Esophagus muscularis mucosa (tissue), 4 donors: ENCODE measurements at regions not wholly inside any gene's neighbourhood (a gene's known extent, or its start where the extent isn't known, plus 50 kb on each side); places are given as distances from the start of the nearest gene placed in this dataset.
A peak's percentile ranks its signal among the peaks of the same experiment; 100 is the strongest.

Experiments
- DNase-seq: peaks from one replicate; pipeline ENCODE4 v3.0.0-alpha.2; 2017; ENCODE audit errors: extremely low spot score
- H3K27ac ChIP-seq, 4 donors: fragments of 200-600 bp; sonication (generic); replicated peaks in 1 of 4; 1 replicate in 3 of 4; 2 replicates in 1 of 4; pipeline ENCODE4 v1.5.1; 2016 to 2019; ENCODE audit warnings: mild to moderate bottlenecking in 1 of 4
- H3K27me3 ChIP-seq, 4 donors: fragments of 200-600 bp; sonication (generic); one replicate each; pipeline versions ENCODE4 v1.5.1 to v1.6.0; 2016 to 2019
- H3K36me3 ChIP-seq, 4 donors: fragments of 200-600 bp; sonication (generic); one replicate each; pipeline ENCODE4 v1.5.1; 2016 to 2019
- H3K4me1 ChIP-seq, 4 donors: fragments of 200-600 bp; sonication (generic); one replicate each; pipeline ENCODE4 v1.5.1; 2016 to 2019
- H3K4me3 ChIP-seq, 4 donors: fragments of 200-600 bp; sonication (generic); 1 replicate in 2 of 4; 2 replicates in 2 of 4; pipeline ENCODE4 v1.5.1; 2016 to 2019; ENCODE audit warnings: mild to moderate bottlenecking in 4 of 4, moderate library complexity in 1 of 4
- H3K9me3 ChIP-seq, 4 donors: fragments of 200-600 bp; sonication (generic); 1 replicate in 3 of 4; 2 replicates in 1 of 4; pipeline ENCODE4 v1.5.1; 2016 to 2019
- EP300 ChIP-seq: sonication (generic); formaldehyde crosslinking; IDR thresholded peaks from one replicate; pipeline ENCODE4 v1.6.1; 2017; ENCODE audit warnings: antibody characterized with exemption
- POLR2A ChIP-seq: fragments of 450-650 bp; IDR thresholded peaks from one replicate; pipeline ENCODE4 v1.6.1; 2017; ENCODE audit warnings: antibody characterized with exemption, moderate library complexity, mild to moderate bottlenecking, low read depth
- POLR2AphosphoS5 ChIP-seq, 2 donors: sonication (generic); formaldehyde crosslinking; IDR thresholded peaks; one replicate each; pipeline ENCODE4 v1.6.1; 2017; ENCODE audit warnings: antibody characterized with exemption in 2 of 2
- WGBS: methylation state at CpG from one replicate; pipeline ENCODE4 v1.1.5; 2018; 5-methylcytosine and 5-hydroxymethylcytosine counted together
- intact Hi-C: fragments of 100-400 bp; cut with DNase I; formaldehyde crosslinking; loops from one replicate; pipeline ENCODE4 v1.15.1; 2023
- TF ChIP-seq, protein P1 (sequence below), 3 experiments: fragments of 200-600 bp in 2 of 3; fragments of 450-650 bp in 1 of 3; sonication (generic) in 2 of 3; IDR thresholded peaks; one replicate each; pipeline ENCODE4 v1.5.1; 2017 to 2019; ENCODE audit warnings: antibody characterized with exemption in 3 of 3, mild to moderate bottlenecking in 2 of 3, moderate library complexity in 1 of 3

- H3K4me1 ChIP-seq = peaks cover 0 to 6% (median 2%) of the 10 kb centered on the region in 4 donors
- no peak overlapping the region for H3K4me3 ChIP-seq
- peaks cover 0 to 5% (median 0%) of the 10 kb centered on the region in 4 donors for H3K27me3 ChIP-seq
- H3K27ac ChIP-seq = no peak overlapping the region
- WGBS = 80% methylated on average over 5 of the region's 5 CpGs
- intact Hi-C loops = no loop called here
- no peaks in the 10 kb centered on the region for H3K36me3 ChIP-seq
- no peaks in the 10 kb centered on the region for H3K9me3 ChIP-seq
- peak; percentile 31 for DNase-seq
- TF ChIP-seq POLR2A (no peak), EP300 (no peak), POLR2AphosphoS5 (IDR thresholded peaks at IDR 0.05) (no peak)
- TF ChIP-seq, protein P1, sequence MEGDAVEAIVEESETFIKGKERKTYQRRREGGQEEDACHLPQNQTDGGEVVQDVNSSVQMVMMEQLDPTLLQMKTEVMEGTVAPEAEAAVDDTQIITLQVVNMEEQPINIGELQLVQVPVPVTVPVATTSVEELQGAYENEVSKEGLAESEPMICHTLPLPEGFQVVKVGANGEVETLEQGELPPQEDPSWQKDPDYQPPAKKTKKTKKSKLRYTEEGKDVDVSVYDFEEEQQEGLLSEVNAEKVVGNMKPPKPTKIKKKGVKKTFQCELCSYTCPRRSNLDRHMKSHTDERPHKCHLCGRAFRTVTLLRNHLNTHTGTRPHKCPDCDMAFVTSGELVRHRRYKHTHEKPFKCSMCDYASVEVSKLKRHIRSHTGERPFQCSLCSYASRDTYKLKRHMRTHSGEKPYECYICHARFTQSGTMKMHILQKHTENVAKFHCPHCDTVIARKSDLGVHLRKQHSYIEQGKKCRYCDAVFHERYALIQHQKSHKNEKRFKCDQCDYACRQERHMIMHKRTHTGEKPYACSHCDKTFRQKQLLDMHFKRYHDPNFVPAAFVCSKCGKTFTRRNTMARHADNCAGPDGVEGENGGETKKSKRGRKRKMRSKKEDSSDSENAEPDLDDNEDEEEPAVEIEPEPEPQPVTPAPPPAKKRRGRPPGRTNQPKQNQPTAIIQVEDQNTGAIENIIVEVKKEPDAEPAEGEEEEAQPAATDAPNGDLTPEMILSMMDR (IDR thresholded peaks at IDR 0.05) = no peak
These were observed 61.8 kb upstream of the C10orf90 start for GRCh38 chr10:126732308-126732707.

DNA sequence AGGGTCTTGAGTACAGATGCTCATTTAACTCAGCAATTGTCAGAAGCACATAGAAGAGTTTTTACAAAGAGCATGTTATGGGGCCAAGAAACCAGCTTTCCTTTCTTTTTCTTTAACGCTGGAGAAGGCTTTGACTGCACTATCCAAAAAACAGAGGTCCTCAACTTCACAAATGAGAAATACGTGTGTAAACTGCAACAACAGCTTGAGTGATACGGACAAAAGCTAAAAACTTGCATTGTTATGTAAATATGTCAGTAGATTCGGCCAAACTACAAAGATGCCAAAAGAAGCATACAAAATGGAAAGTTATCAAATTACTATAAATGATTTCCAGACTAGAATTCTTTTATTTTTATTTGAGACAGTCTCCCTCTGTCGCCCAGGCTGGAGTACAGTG lies 62.4 kb upstream of the C10orf90 start:
- Histone ChIP-seq H3K27ac (no peak overlapping the region), H3K4me1 (peaks cover 0 to 6% (median 2%) of the 10 kb centered on the region in 4 donors), H3K36me3 (no peaks in the 10 kb centered on the region), H3K4me3 (no peak overlapping the region), H3K27me3 (peaks cover 0 to 5% (median 0%) of the 10 kb centered on the region in 4 donors), H3K9me3 (no peaks in the 10 kb centered on the region)
- 62% methylated on average over 5 of the region's 5 CpGs for WGBS
- intact Hi-C loops = no loop called here
- TF ChIP-seq EP300 = no peak
- TF ChIP-seq POLR2AphosphoS5 (IDR thresholded peaks at IDR 0.05) = no peak
- no peak for TF ChIP-seq POLR2A
- TF ChIP-seq, protein P1 (IDR thresholded peaks at IDR 0.05) = no peak
- DNase-seq = no peak

GRCh38 chr10:126734015-126734414 lies 63.5 kb upstream of the C10orf90 start:
- no peaks in the 10 kb centered on the region for H3K9me3 ChIP-seq
- H3K4me3 ChIP-seq = no peak overlapping the region
- intact Hi-C loops = no loop called here

DNA sequence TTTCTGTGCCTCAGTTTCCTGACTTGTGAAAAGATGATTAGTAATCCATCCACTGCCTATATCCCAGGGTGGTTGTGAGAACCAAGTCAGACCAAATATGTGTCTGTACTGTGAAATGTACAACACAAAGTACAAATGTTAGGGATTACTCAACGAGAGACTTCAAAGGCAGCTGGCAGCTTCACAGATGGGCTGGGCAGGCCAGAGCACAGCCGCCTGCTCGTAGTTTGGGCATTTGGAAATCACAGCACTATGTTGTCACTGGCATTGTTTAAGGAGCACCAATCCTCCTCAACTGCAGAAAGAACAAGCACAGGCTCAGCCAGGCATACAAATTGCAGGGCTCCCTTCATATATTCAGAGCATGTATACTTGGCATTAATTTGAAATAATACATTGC lies 64.5 kb upstream of the C10orf90 start:
- TF ChIP-seq EP300 = no peak
- TF ChIP-seq POLR2A = no peak
- TF ChIP-seq, protein P1 (IDR thresholded peaks at IDR 0.05) = no peak
- TF ChIP-seq POLR2AphosphoS5 (IDR thresholded peaks at IDR 0.05) = no peak
- DNase-seq = no peak
- intact Hi-C loops = no loop called here
- Histone ChIP-seq H3K27me3 (peaks cover 0 to 5% (median 0%) of the 10 kb centered on the region in 4 donors), H3K36me3 (no peaks in the 10 kb centered on the region), H3K9me3 (no peaks in the 10 kb centered on the region), H3K27ac (no peak overlapping the region), H3K4me3 (no peak overlapping the region), H3K4me1 (peaks cover 0 to 6% (median 2%) of the 10 kb centered on the region in 4 donors)
- WGBS = 41% methylated on average over 3 of the region's 3 CpGs

More at GRCh38 chr10:126734015-126734414, 63.5 kb upstream of the C10orf90 start:
- no peak overlapping the region for H3K27ac ChIP-seq
- TF ChIP-seq EP300 (no peak), POLR2A (no peak), POLR2AphosphoS5 (IDR thresholded peaks at IDR 0.05) (no peak)
- TF ChIP-seq, protein P1 (IDR thresholded peaks at IDR 0.05) = no peak
- H3K36me3 ChIP-seq = no peaks in the 10 kb centered on the region
- peak; percentile 74 for DNase-seq
- H3K27me3 ChIP-seq = peaks cover 0 to 5% (median 0%) of the 10 kb centered on the region in 4 donors
- 38% methylated on average over 3 of the region's 3 CpGs for WGBS
- peaks cover 0 to 6% (median 2%) of the 10 kb centered on the region in 4 donors for H3K4me1 ChIP-seq

DNA sequence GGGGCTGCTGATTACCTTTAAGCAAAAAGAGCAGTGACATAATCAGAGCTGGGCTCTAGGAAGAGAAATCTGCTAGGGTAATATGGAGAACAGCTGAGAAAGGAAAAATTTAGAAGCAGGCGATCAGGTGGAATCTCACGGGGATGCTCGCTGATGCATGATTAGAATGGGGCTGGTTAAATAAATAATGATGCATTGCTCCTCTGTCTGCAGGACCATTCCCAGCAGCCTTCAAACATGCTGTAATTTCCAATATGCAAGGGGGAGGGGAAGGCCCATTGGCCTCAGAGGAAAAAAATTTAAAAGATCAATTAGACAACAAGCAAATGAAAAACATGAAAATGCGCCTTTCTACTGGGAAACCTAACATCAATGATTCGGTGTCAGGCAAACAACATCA lies 65.6 kb upstream of the C10orf90 start:
- Histone ChIP-seq H3K36me3 (no peaks in the 10 kb centered on the region), H3K4me3 (no peak overlapping the region), H3K27ac (no peak overlapping the region), H3K27me3 (peaks cover 0 to 5% (median 0%) of the 10 kb centered on the region in 4 donors), H3K4me1 (peaks cover 0 to 6% (median 2%) of the 10 kb centered on the region in 4 donors), H3K9me3 (no peaks in the 10 kb centered on the region)
- no peak for TF ChIP-seq EP300
- no peak for TF ChIP-seq POLR2A
- TF ChIP-seq, protein P1 (IDR thresholded peaks at IDR 0.05) = no peak
- TF ChIP-seq POLR2AphosphoS5 (IDR thresholded peaks at IDR 0.05) = no peak
- WGBS = 91% methylated on average over 5 of the region's 5 CpGs
- peak; percentile 45 for DNase-seq
- intact Hi-C loops = no loop called here
